NCI-H1694 (cell line): ENCODE measurements at regions not wholly inside any gene's neighbourhood (a gene's known extent, or its start where the extent isn't known, plus 50 kb on each side); places are given as distances from the start of the nearest gene placed in this dataset.
"Not testable (repeated sequence)": the region's sequence is repeated elsewhere in the genome, so short reads cannot be mapped to it uniquely, and the experiment has no call there.

Experiments
- DNase-seq: peaks from one replicate; lab custom pipeline; 2025; lab: John Stamatoyannopoulos, UW

DNA sequence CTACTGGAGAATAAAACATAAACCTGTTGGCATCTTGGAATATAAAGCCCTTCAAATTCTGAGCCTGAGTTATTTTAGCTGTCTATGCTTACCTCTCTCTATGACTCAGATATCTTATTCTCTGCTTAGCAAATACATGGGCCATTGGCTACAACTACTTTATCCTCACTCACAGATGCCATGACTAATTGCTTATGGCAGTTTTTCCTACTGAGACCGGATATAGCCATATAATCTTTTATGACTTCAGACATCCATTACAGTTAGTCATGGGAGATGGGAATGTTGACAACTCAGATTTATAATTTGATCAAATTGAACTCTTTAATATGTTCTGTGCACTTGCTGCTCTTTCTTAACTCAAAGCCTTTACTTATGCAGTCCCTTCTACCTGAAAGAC lies 502.4 kb upstream of the ATP2B1 start:
- no peak for DNase-seq

- DNase-seq: no peak
These were observed 500.4 kb upstream of the ATP2B1 start for GRCh38 chr12:90209029-90209428.

DNA sequence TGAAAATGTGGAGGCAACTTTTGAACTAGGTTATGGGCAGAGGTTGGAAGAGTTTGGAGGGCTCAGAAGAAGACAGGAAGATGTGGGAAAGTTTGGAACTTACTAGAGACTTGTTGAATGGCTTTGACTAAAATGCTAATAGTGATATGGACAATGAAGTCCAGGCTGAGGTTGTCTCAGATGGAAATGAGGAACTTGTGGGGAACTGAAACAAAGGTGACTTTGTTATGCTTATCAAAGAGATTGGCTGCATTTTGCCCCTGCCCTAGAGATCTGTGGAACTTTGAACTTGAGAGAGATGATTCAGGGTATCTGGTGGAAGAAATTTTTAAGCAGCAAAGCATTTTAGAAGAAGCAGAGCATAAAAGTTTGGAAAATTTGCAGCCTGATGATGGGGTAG lies 499.7 kb upstream of the ATP2B1 start:
- not testable (repeated sequence) for DNase-seq

GRCh38 chr12:90207799-90208198 lies 499.2 kb upstream of the ATP2B1 start:
- DNase-seq: no peak

GRCh38 chr12:90205165-90205564 lies 496.5 kb upstream of the ATP2B1 start:
- no peak for DNase-seq

GRCh38 chr12:90203556-90203955 lies 494.9 kb upstream of the ATP2B1 start:
- DNase-seq: no peak

DNA sequence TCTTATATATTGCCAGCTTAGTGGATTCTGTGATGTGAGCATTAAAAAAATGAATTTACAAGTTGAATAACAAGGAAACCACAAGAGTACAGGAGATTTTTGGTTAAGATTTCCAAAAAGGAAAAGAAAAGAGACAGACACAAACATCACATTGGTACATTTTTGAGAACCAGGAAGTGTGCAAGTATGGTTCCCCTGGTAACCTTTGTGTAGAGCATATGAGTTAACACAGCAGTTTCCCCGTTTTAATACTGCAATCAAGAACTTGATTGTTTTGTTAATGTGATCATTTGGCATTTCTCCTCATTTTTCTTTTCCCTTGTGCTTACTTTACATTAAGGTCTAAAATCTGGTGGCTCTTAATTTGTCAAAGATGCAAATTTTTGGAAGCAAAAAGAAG lies 490.4 kb upstream of the ATP2B1 start:
- DNase-seq: no peak

- no peak for DNase-seq
These were observed 484.9 kb upstream of the ATP2B1 start for GRCh38 chr12:90193500-90193899.

DNA sequence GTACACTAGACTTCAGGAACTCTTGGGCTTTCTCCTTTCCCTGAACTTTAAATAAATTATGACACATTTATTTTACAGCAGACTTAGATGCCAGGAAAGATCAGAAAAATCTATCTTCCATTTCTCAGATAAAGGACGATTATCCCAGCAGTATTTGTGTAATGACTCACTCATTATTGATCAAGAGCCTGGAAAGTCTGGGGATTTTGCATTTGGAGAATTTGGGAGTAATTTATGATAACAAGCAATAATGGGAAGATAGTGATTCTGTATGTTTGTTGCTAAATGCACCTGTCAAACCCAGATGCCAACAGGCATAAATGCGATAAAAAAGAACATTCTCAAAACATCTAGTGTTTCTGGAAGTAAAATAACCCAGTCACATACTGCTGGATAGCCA lies 480.2 kb upstream of the ATP2B1 start:
- no peak for DNase-seq

- no peak for DNase-seq
These were observed 474.6 kb upstream of the ATP2B1 start for GRCh38 chr12:90183201-90183600.

DNA sequence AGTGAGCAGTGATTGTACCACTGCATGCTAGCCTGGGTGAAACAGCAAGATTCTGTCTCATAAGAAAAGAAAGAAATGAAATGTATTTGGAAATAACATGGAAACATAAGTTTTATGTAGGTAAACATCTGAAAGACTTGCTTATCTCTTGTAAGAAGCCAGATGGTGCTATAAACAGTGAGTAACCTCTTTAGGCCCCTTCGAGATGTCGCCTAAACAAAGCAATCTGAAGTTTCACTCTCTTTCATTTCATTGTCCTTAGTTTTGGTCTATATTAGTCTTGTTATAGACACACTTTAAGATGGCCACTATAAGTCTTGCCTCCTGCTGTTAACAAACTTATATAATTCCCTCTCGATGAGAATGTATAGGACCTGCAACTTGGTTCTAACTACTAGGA lies 472.6 kb upstream of the ATP2B1 start:
- no peak for DNase-seq

- DNase-seq: no peak
These were observed 466.3 kb upstream of the ATP2B1 start for GRCh38 chr12:90174956-90175355.

- peak; percentile 91 for DNase-seq
These were observed 465.5 kb upstream of the ATP2B1 start for GRCh38 chr12:90174198-90174510.

GRCh38 chr12:90173499-90174197 lies 465.0 kb upstream of the ATP2B1 start:
- DNase-seq: no peak

GRCh38 chr12:90172524-90172923 lies 463.9 kb upstream of the ATP2B1 start:
- no peak for DNase-seq

DNA sequence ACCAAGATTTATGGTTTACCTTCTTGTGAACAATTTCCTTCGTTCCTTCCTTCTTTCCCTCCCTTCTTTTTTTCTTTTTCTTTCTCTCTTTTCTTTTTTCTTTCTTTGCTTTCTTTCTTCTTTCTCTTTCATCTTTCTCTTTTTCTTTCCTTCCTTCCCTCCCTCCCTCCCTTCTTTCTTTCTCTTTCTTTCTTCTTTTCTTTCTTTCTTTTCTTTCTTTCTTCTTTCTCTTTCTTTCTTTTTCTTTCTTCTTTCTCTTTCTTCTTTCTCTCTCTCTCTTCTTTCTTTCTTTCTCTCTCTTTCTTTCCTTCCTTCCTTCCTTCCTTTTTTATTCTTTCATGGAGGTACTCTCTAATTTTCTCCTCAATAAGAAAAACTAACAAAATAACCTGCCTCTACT lies 462.1 kb upstream of the ATP2B1 start:
- no peak for DNase-seq

DNA sequence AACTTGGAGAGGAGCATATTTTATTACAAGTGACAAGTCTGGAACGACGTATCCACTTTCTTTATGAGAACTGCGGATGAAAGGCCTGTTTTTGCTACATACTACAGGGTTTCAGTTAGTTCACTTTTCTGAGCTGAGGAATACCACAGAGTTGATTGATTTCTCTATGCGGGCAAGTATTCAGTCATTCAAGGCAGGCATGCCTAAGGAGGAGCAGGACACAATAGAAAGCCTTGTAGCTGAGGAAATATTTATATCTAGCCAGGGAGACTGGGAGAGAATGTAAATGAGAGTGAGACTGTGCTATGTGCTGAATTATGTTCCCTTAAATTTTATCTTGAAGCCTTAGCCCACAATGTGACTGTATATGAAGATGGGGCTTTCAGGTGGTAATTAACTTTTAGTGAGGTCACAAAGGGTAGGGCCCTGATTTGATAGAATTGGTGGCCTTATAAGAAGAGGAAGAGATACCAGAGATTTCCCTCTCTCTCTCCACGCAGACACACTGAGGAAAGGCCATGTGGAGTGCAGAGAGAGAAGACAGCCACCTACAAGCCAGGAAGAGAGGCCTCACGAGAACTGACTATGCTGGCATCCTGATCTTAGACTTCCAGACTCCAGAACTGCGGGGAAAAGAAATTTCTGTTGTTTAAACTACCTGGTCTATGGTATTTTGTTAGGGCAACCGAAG lies 459.0 kb upstream of the ATP2B1 start:
- no peak for DNase-seq

GRCh38 chr12:90166671-90167070 lies 458.0 kb upstream of the ATP2B1 start:
- no peak for DNase-seq

DNA sequence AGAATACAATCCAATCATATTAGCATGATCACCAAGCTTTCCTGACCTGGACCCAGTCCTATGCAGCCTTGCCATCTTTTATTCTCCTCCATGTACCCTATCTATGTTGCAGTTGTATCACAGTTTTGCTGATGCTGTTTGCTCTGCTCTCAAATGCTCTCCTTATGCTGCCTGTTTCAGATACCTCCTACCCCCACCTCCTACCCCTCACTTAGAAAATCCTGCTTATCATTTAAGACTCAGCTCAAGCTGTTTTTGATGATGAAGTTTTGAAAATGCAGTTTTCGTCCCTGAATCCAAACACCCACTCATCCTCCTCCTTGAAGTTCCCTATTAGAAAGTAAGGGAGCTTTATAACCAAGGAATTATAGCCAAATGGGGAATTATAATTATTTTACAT lies 457.4 kb upstream of the ATP2B1 start:
- DNase-seq: no peak

DNA sequence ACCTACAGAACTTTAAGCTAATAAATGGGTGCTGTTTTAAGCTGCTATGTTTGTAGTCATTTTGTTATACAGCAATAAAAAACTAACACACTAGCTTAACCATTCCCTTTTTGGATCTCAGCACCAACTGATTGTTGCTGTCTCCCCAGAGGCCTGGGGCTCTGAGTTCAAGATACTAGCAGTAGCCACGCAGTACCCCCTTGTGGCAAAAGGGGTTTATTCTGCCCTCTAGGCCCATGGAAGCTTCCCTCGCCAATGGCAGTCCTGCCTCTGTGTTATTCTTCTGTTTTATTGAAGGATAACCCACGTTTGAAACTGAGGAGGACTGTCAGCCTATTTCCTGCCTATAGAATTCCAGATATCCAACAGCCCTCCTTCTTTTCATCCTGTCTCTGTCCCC lies 455.3 kb upstream of the ATP2B1 start:
- no peak for DNase-seq

DNA sequence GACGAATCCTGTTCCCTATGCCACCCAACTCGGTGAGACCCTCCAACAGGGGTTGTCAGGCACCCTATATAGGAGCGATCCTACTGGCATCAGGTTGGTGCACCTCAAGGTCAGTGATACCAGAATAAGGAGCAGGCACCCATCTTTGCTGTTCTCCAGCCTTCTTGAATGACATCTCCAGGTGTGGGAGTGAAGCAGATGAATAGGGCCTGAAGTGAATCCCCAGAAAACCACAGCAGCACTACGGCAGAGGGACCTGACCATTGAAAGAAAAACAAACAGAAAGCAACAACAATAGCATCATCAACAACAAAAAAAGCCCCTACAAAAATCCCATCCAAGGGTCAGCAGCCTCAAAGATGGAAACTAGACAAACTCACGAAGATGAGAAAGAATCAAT lies 445.2 kb upstream of the ATP2B1 start:
- no peak for DNase-seq

GRCh38 chr12:90152897-90153624 lies 444.4 kb upstream of the ATP2B1 start:
- DNase-seq: no peak

DNA sequence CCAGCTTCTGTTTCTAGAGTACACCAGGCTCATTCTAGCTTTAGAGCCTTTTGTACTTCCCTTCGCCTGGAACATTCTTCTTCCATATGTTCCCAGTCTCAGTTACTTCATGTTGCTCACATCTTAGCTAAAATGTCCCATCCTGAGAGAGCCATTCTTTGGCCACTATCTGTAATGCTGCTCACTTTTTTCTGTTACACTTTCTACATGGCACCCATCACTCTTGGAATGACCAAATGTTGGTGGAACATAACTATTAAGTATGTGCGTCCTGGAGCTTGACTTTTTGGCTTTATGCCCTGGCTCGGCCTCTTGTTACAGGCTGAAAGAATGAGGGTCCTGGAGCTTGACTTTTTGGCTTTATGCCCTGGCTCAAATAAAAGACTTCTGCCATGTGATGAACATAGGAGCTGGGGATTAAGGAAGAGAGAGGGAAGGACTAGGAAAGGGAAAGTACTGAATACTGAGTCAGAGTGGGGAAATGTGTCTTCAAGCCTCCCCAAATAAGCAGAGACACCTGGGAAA lies 442.9 kb upstream of the ATP2B1 start:
- DNase-seq: no peak
